ENCODE measurements at regions not wholly inside any gene's neighbourhood (a gene's known extent, or its start where the extent isn't known, plus 50 kb on each side); places are given as distances from the start of the nearest gene placed in this dataset.

GRCh38 chr6:66355471-66355870, 648.4 kb upstream of the EYS start:
- Histone ChIP-seq H3K4me1 (no peaks in the 10 kb centered on the region), H3K27ac (no peak overlapping the region), H3K27me3 (no peaks in the 10 kb centered on the region), H3K4me3 (no peak overlapping the region), H3K9me3 (peaks cover 0 to 4% of the 10 kb centered on the region in 2 donors), H3K36me3 (no peaks in the 10 kb centered on the region)
- DNase-seq: no peak
- TF ChIP-seq EP300 (IDR thresholded peaks at IDR 0.05; ENCODE audit: low read depth) (no peak), CTCF (IDR thresholded peaks at IDR 0.05) (no peak), POLR2A (IDR thresholded peaks at IDR 0.05) (no peak), POLR2AphosphoS5 (IDR thresholded peaks at IDR 0.05) (no peak)
- intact Hi-C loops (cut with DNase I; ENCODE audit: low total_unique reads): no loop called here
- 45 to 50% methylated on average over 1 of the region's 1 CpG for WGBS, 2 donors (ENCODE audit: low coverage in 1 of 2)
- in situ Hi-C loops (cut with MboI; ENCODE audit: low pct_ligation_motif_present in 1 of 4, low pct_unique_long_range_greater_than_20kb in 1 of 4, low sequenced_read_pairs in 3 of 4): no loop called here

- Histone ChIP-seq H3K27me3 (no peaks in the 10 kb centered on the region), H3K4me3 (no peak overlapping the region), H3K9me3 (no peaks in the 10 kb centered on the region), H3K36me3 (no peaks in the 10 kb centered on the region), H3K4me1 (no peaks in the 10 kb centered on the region), H3K27ac (no peak overlapping the region)
- WGBS, 2 donors (ENCODE audit: low coverage in 1 of 2): 45 to 89% methylated on average over 2 of the region's 2 CpGs
- in situ Hi-C loops (cut with MboI; ENCODE audit: low pct_ligation_motif_present in 1 of 4, low pct_unique_long_range_greater_than_20kb in 1 of 4, low sequenced_read_pairs in 3 of 4): no loop called here
- no peak for DNase-seq
- intact Hi-C loops (cut with DNase I; ENCODE audit: low total_unique reads): no loop called here
- TF ChIP-seq POLR2AphosphoS5 (IDR thresholded peaks at IDR 0.05) (no peak), CTCF (IDR thresholded peaks at IDR 0.05) (no peak), POLR2A (IDR thresholded peaks at IDR 0.05) (no peak), EP300 (IDR thresholded peaks at IDR 0.05; ENCODE audit: low read depth) (no peak)
These were observed 637.8 kb upstream of the EYS start for GRCh38 chr6:66344796-66345195.

GRCh38 chr6:66340736-66341135, 633.7 kb upstream of the EYS start:
- intact Hi-C loops (cut with DNase I; ENCODE audit: low total_unique reads) (no loop called here), in situ Hi-C loops (cut with MboI; ENCODE audit: low pct_ligation_motif_present in 1 of 4, low pct_unique_long_range_greater_than_20kb in 1 of 4, low sequenced_read_pairs in 3 of 4) (no loop called here)
- Histone ChIP-seq H3K4me1 (no peaks in the 10 kb centered on the region), H3K36me3 (no peaks in the 10 kb centered on the region), H3K9me3 (no peaks in the 10 kb centered on the region), H3K27ac (no peak overlapping the region), H3K4me3 (no peak overlapping the region), H3K27me3 (no peaks in the 10 kb centered on the region)
- no peak for DNase-seq
- WGBS, 2 donors (ENCODE audit: low coverage in 1 of 2): 96 to 100% methylated on average over 1 of the region's 1 CpG
- TF ChIP-seq EP300 (IDR thresholded peaks at IDR 0.05; ENCODE audit: low read depth) (no peak), POLR2AphosphoS5 (IDR thresholded peaks at IDR 0.05) (no peak), POLR2A (IDR thresholded peaks at IDR 0.05) (no peak), CTCF (IDR thresholded peaks at IDR 0.05) (no peak)

- no peaks in the 10 kb centered on the region for H3K36me3 ChIP-seq
- intact Hi-C loops (cut with DNase I; ENCODE audit: low total_unique reads): no loop called here
- DNase-seq: no peak
- no peak for TF ChIP-seq CTCF (IDR thresholded peaks at IDR 0.05)
- no peak for TF ChIP-seq POLR2AphosphoS5 (IDR thresholded peaks at IDR 0.05)
- TF ChIP-seq POLR2A (IDR thresholded peaks at IDR 0.05): no peak
- TF ChIP-seq EP300 (IDR thresholded peaks at IDR 0.05; ENCODE audit: low read depth): no peak
- WGBS, 2 donors (ENCODE audit: low coverage in 1 of 2): 55 to 67% methylated on average over 1 of the region's 1 CpG
- no peaks in the 10 kb centered on the region for H3K4me1 ChIP-seq
- H3K4me3 ChIP-seq: no peak overlapping the region
- no peaks in the 10 kb centered on the region for H3K27me3 ChIP-seq
- no peak overlapping the region for H3K27ac ChIP-seq
- no peaks in the 10 kb centered on the region for H3K9me3 ChIP-seq
- in situ Hi-C loops (cut with MboI; ENCODE audit: low pct_ligation_motif_present in 1 of 4, low pct_unique_long_range_greater_than_20kb in 1 of 4, low sequenced_read_pairs in 3 of 4): no loop called here
These were observed 629.1 kb upstream of the EYS start for GRCh38 chr6:66336176-66336575.
